ENCODE measurements at regions not wholly inside any gene's neighbourhood (a gene's known extent, or its start where the extent isn't known, plus 50 kb on each side); places are given as distances from the start of the nearest gene placed in this dataset.

DNA sequence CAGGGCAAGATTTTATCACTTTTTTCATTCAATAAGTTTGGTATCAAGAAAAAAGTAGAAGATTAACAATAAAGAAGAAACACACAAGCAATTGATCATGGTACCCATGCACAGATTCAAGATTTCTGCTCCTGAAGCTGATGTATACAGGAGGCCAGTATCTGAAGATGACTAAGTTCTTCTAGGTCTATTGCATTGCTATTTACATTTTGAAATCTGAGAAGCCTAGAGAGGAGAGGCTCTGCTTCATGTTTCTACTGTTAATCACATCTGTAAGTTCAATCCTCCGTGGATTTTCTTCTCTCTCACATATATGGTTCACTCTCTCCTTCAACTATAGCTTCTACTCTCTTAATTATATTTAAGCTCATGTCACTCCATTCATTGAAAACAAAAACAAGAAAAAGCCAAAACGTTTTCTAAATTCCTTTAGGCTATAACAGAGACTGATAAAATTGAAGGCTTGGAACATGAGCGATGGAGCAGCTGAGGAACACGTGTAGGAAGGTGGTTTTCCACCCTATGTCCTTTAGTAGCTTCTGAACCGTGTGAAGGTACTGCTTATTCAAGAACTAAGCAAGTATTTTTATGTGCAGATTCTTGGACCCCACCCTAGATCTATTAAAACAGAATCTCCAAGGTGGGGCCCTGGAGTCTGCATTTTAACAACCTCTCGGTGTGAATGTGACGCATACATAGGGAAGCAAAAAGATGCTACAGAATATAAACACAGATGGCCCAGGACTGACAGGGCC, 198.2 kb downstream of the EFNB2 start:
- no peak overlapping the region for H3K27ac Mint-ChIP-seq
- ATAC-seq (no peak), DNase-seq (ENCODE audit: low spot score in 2 of 2) (no peak)
- H3K36me3 Mint-ChIP-seq: peaks cover 5 to 22% of the 10 kb centered on the region in 2 donors
- peaks cover 22 to 24% of the 10 kb centered on the region in 2 donors for H3K9me3 Mint-ChIP-seq

DNA sequence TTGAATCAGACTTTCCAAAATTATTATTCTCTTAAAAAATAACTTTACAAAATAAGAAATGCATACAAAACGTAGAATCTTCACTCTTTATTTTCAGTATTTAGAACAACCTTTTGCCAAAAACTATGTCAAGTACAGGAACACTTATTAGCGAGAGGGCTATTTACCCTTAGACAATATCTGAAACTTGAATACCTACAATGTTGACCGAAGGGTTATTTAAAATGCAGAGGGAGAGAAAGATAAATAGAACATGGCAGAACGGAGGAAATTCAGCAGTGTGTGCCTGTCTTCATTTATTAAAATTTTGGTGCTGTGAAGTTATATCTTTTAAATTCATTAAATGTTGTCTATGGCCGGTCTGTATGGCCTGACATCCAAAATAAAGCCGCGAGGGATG, 198.8 kb downstream of the EFNB2 start:
- peaks cover 22 to 24% of the 10 kb centered on the region in 2 donors for H3K9me3 Mint-ChIP-seq
- ATAC-seq (no peak), DNase-seq (ENCODE audit: low spot score in 2 of 2) (no peak)
- no peak overlapping the region for H3K27ac Mint-ChIP-seq
- peaks cover 5 to 22% of the 10 kb centered on the region in 2 donors for H3K36me3 Mint-ChIP-seq

DNA sequence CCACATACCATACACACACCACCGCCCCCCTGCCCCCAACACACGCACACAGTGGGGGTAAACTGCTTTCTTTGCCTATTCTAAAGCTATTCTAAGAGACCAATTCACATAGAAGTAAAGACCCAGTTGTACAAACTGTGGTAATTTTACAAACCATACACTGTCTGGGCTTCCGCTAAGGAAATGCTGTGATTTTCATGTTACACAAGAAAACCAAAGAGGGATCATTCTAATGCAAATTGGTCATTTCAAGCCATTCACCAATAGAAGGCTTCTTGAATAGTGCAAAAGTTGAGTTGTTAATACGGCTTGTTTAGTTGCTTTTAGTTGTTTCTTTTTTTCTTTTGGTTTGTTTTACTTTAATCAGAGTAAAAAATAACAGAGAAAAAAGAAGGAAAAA, 202.8 kb downstream of the EFNB2 start:
- H3K27ac Mint-ChIP-seq: no peak overlapping the region
- ATAC-seq: no peak
- H3K36me3 Mint-ChIP-seq: no peaks in the 10 kb centered on the region
- DNase-seq (ENCODE audit: low spot score in 2 of 2): no peak
- no peaks in the 10 kb centered on the region for H3K9me3 Mint-ChIP-seq

DNA sequence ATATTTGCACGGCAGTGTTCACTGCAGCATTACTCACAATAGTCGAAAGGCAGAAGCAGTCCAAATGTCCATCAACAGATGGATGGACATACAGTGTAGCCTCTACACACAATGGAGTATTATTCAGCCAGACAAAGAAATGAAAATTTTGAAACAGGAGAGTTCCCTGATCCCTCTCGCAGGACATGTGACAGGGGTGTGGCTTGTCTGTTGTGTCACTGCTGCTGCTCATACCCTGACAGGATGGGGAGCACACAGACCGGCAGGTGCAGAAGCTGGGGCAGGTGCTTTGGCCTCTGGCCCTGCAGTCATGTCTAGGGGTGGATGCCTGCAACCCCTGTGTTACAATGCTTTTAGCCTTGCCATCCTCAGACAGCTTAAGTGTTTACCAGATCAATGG, 204.3 kb downstream of the EFNB2 start:
- DNase-seq (ENCODE audit: low spot score in 2 of 2): no peak
- ATAC-seq: no peak
- no peak overlapping the region for H3K27ac Mint-ChIP-seq
- no peaks in the 10 kb centered on the region for H3K36me3 Mint-ChIP-seq
- no peaks in the 10 kb centered on the region for H3K9me3 Mint-ChIP-seq

DNA sequence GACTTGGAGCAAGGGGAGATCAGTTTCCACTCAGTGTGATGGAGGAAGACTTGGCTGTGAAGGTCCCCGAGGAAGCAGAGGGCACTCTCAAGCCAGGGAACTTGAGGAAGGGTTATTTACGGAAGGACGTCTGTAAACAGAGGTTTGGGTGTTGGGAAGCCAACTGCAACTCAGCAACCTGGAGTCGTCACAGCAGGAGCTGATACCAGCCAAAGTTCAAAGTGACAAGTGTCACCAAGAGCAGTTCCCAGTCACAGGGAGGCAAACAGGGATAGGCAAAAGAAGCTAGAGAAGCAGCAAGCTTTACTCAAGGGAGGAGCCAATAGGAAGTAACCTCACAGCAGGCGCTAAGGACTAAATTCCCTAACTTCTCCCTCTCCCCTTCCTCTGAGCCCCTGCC, 205.5 kb downstream of the EFNB2 start:
- ATAC-seq (no peak), DNase-seq (ENCODE audit: low spot score in 2 of 2) (no peak)
- Mint-ChIP-seq H3K36me3 (no peaks in the 10 kb centered on the region), H3K27ac (no peak overlapping the region), H3K9me3 (peaks cover 0 to under 1% of the 10 kb centered on the region in 2 donors)

DNA sequence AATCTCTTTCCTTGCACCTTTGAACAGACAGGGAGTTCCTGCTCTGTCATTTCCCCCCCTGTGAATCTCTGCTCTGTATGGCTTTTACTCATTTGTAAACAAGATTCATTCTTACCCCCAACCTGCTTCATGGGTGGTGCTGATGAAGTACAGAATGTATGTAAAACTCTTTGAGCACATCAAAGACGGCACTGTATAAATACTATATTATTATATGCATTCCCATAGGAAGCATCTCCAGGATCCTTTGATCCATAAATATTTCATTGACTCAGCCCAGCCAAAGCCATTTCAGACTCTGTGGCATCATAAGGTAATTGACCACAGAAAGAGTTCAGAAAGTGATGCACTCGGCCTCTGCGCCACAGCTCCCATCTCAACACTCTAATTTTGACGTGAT, 208.7 kb downstream of the EFNB2 start:
- Mint-ChIP-seq H3K27ac (no peak overlapping the region), H3K9me3 (peaks cover 20 to 21% of the 10 kb centered on the region in 2 donors), H3K36me3 (peaks cover 11 to 12% of the 10 kb centered on the region in 2 donors)
- ATAC-seq: no peak
- no peak for DNase-seq (ENCODE audit: low spot score in 2 of 2)

DNA sequence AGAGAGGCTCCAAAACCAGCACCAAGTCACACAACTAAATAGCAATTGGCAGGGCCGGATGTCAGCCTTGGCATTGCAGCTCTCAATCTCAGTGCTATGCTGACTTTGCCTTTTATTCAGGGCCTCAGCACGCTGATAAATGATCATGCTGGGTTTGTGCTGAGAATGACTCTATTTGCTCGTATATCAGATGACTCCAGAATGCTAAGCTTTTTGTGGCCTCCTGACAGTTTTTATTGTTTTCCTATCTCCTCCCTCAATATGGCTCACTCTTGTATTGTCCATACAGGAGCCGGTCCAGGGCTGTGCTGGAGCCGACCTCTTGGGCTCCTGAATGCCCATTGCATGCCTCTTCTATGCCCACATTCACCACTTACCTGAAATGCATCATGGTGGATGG, 211.0 kb downstream of the EFNB2 start:
- H3K27ac Mint-ChIP-seq: no peak overlapping the region
- peaks cover 11 to 13% of the 10 kb centered on the region in 2 donors for H3K36me3 Mint-ChIP-seq
- ATAC-seq (no peak), DNase-seq (ENCODE audit: low spot score in 2 of 2) (no peak)
- peaks cover 22% of the 10 kb centered on the region in 2 donors for H3K9me3 Mint-ChIP-seq

DNA sequence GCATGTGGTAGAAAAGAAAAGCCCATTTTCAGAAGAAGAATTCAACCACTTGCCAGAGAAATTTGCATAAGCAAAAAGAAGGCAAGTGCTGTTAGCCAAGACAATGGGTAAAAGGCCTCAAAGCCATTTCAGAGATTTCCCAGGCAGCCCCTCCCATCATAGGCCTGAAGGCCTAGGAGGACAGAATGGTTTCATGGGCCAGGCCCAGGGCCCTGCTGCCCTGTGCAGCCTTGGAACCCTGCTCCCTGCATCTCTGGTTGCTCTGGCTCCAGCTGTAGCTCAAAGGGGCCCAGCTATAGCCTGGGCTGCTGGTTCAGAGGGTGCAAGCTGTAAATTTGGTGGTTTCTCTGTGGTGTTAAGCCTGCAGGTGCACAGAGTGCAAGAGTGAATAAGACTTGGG, 212.8 kb downstream of the EFNB2 start:
- H3K27ac Mint-ChIP-seq: no peak overlapping the region
- ATAC-seq (no peak), DNase-seq (ENCODE audit: low spot score in 2 of 2) (no peak)
- H3K9me3 Mint-ChIP-seq: peaks cover 22% of the 10 kb centered on the region in 2 donors
- H3K36me3 Mint-ChIP-seq: peaks cover 11 to 13% of the 10 kb centered on the region in 2 donors

DNA sequence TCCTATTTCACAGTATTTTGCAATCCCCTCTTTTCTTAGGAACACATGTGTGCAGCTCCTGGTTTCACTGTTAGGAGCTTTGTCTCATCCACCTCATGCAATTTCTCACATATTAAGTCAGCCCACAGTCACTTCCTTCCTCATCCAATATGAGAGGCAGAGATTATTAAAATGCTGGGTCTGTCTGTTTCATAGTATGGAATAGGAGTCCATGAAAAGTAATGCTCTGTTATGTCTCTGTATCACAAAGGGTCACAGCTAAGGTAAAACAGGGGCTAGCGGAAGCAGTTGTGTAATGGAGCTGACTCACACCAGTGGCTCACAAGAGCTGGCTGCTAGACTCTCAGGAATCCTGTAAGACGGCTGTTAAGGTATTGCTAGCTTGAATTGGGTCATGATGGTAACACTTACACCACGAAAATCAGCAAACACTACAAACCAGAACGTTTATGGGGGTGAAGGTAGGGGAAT, 216.5 kb downstream of the EFNB2 start:
- DNase-seq (ENCODE audit: low spot score in 2 of 2) (no peak), ATAC-seq (no peak)
- H3K27ac Mint-ChIP-seq: no peak overlapping the region
- H3K36me3 Mint-ChIP-seq: peaks cover 11 to 13% of the 10 kb centered on the region in 2 donors
- H3K9me3 Mint-ChIP-seq: peaks cover 16 to 18% of the 10 kb centered on the region in 2 donors

DNA sequence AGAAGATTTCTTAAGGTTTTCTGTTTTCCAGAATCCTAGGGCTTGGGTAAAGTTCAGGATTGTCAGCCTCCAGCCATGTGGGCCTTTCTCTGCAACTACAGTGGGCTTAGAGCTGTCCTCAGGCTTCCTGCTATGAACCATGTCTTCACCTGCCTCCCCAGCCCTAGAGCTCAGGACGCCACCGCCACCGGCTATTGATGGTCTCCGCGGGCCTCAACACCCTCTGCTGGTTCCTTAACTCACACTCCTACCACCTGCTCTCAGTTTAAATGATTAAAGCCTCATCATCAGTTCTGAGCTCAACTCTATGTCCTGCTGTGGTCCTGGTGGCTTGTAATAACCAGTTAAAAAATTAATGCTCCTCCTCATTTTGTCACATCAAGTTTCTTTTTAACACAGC, 221.0 kb downstream of the EFNB2 start:
- ATAC-seq (no peak), DNase-seq (ENCODE audit: low spot score in 2 of 2) (no peak)
- H3K36me3 Mint-ChIP-seq: no peaks in the 10 kb centered on the region
- H3K27ac Mint-ChIP-seq: no peak overlapping the region
- peaks cover 0 to 2% of the 10 kb centered on the region in 2 donors for H3K9me3 Mint-ChIP-seq

DNA sequence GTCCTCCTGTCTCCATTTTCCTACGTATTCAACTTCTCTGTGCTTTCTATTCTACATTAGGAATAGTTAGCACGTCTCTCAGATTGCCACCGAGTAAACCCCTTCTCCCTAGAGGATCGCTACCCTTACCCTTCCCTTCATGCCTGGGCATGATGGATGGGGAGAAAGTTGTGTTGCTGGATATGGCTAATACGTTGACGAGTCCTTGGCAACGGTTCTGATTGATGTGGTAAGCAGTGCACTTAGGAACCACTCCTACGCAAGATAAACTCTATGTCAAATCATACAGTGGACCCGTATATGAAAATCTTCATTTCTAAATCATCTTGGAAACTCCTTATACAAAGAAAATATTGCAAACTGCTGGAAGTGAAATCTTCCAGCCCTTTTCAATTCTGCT, 224.5 kb downstream of the EFNB2 start:
- ATAC-seq (no peak), DNase-seq (ENCODE audit: low spot score in 2 of 2) (no peak)
- Mint-ChIP-seq H3K36me3 (peaks cover 0 to 6% of the 10 kb centered on the region in 2 donors), H3K9me3 (peaks cover 13 to 14% of the 10 kb centered on the region in 2 donors), H3K27ac (no peak overlapping the region)

DNA sequence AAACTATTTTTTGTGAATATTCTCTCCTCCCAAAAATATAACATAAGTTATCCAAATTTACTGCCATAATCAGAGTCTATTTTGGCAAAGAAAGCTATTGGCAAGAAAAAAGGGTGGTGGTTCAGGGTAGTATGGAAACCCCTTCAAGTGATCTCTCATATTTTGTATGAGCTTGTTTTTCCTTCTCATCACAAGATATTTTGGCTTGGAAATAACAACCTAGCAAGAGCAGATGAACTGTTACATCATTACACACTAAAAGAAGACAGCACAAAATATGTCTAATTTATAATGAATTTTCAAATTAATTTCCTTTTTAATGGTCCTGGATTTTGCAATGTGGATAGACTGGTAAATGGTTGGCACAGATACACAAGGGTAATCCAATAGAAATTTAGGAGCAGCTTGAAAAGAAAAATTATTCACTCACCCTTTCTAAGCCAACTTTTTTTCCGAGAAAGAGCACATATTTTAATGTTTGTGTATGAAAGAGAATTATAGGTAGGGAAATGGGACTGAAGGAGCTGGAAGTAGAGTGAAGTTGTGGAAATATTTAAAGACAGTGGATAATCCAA, 225.1 kb downstream of the EFNB2 start:
- peaks cover 12 to 14% of the 10 kb centered on the region in 2 donors for H3K9me3 Mint-ChIP-seq
- H3K27ac Mint-ChIP-seq: no peak overlapping the region
- peaks cover 0 to 6% of the 10 kb centered on the region in 2 donors for H3K36me3 Mint-ChIP-seq
- DNase-seq (ENCODE audit: low spot score in 2 of 2) (no peak), ATAC-seq (no peak)

DNA sequence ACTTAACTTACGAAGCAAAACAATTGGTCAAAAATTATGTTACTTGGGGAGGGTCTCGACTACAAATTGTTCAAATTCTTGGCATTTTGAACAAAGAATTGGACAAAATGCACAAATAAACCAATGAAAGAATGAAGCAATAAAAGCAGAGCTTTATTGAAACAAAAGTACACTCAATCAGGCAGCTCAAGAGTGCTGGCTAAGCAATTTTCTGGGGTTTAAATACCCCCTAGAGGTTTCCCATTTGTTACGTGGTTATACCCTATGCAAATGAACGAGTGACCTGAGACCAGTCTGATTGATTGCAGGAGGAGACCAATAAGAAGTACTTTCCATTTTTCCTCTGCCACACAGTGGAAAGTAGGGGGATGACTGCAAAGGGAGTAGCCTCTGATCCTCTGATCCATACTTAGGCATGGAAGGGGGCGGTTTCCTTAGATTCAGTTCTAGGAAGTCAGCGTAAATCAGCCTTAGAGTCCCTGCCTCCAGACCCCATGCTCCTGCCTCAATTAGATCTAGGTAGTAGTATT, 228.6 kb downstream of the EFNB2 start:
- Mint-ChIP-seq H3K36me3 (peaks cover 0 to 6% of the 10 kb centered on the region in 2 donors), H3K27ac (no peak overlapping the region), H3K9me3 (peaks cover 12 to 14% of the 10 kb centered on the region in 2 donors)
- ATAC-seq (no peak), DNase-seq (ENCODE audit: low spot score in 2 of 2) (no peak)

DNA sequence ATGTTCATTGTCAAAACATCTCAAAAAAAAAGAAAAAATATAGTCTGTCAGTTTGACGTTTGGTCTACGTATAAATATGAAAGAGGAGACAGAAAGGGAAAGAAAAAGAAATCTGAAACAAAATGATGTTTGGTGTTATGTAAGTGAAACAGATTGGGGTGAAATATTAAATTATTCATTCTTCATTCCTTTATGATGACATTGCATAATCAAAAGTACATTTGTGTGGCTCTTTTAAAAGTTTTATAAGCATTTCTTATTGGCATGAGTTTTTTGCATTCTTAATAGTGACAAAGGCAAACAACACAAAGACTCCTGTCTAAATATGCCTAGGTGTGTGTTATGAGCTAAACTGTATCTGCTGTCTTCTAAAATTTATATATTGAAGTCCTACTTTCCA, 232.6 kb downstream of the EFNB2 start:
- no peak overlapping the region for H3K27ac Mint-ChIP-seq
- ATAC-seq: no peak
- H3K36me3 Mint-ChIP-seq: peaks cover 0 to 6% of the 10 kb centered on the region in 2 donors
- no peak for DNase-seq (ENCODE audit: low spot score in 2 of 2)
- H3K9me3 Mint-ChIP-seq: peaks cover 13 to 17% of the 10 kb centered on the region in 2 donors

DNA sequence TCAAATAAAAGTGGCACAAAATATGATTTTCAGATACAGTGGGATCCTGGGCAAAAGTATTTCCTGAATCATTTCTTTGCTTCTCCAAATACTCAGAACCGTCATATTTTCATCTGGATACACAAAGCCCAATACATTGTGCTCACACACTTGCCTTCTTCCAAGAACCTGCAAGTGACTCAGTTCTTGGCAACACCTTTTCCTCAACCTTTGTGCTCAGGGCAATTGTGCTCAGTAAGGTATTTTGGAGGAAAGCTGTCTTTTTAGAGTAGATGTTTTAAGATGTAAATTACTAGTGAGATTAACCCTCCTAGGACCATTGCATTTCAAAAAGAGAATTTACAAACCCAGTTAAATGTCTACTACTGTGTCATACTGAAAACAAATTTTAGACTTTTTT, 233.5 kb downstream of the EFNB2 start:
- H3K9me3 Mint-ChIP-seq: peaks cover 5 to 13% of the 10 kb centered on the region in 2 donors
- ATAC-seq (no peak), DNase-seq (ENCODE audit: low spot score in 2 of 2) (no peak)
- H3K36me3 Mint-ChIP-seq: peaks cover 0 to under 1% of the 10 kb centered on the region in 2 donors
- no peak overlapping the region for H3K27ac Mint-ChIP-seq

DNA sequence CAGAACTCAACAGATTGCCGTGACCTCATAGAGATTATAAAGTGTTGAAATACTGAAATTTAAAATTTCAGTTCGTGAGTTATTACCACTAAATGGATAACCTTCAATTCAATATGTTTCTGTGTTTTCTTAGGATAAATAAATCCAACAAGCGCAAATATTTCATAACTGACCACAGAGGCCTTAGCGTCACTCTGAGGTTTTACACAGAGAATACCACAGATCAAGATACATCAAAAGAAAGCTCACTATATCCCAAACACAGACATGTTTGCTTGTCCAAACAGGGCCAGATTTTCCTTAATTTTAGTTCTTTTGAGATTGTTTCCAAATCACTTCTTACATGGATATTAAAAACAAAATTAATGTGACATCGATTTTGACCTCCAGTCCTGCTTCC, 235.8 kb downstream of the EFNB2 start:
- ATAC-seq (no peak), DNase-seq (ENCODE audit: low spot score in 2 of 2) (no peak)
- no peaks in the 10 kb centered on the region for H3K36me3 Mint-ChIP-seq
- peaks cover 0 to 5% of the 10 kb centered on the region in 2 donors for H3K9me3 Mint-ChIP-seq
- H3K27ac Mint-ChIP-seq: no peak overlapping the region

DNA sequence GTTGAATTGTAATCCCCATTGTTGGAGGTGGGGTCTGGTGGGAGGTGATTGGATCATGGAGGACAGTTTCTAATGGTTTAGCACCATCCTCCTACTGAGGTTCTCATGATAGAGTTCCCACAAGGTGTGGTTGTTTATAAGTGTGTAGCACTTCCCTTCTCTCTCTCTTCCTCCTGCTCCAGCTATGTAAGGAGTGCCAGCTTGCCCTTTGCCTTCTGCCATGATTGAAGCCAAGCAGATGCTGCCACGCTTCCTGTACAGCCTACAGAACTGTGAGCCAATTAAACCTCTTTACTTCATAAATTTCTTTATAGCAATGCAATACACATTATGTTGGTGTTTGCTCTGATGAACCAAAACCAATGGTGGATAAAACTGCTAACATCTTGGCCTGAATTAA, 238.2 kb downstream of the EFNB2 start:
- DNase-seq (ENCODE audit: low spot score in 2 of 2) (no peak), ATAC-seq (no peak)
- Mint-ChIP-seq H3K27ac (no peak overlapping the region), H3K36me3 (no peaks in the 10 kb centered on the region), H3K9me3 (peaks cover 0 to 5% of the 10 kb centered on the region in 2 donors)

DNA sequence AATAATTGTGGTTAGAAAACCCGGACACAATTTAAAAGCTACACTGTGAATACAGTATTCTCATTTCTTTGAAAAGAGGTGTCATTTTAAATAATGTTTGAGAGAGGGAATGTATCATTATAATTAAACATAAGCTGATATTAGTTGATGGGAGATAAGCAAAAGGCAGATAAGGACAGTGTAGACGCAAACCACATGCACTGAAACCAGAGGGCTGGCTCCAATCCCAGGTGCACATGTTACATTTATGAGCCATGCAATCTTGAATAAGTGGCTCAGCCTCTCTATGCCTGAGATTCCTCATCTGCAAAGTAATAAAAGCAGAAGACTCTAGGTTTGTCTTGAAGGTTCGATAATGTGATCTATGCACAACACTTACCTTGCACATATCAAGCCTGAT, 238.7 kb downstream of the EFNB2 start:
- ATAC-seq: no peak
- peaks cover 0 to 5% of the 10 kb centered on the region in 2 donors for H3K9me3 Mint-ChIP-seq
- H3K36me3 Mint-ChIP-seq: no peaks in the 10 kb centered on the region
- no peak overlapping the region for H3K27ac Mint-ChIP-seq
- no peak for DNase-seq (ENCODE audit: low spot score in 2 of 2)

Measured in activated naive CD4-positive, alpha-beta T cell treated with anti-CD3 and anti-CD28 coated beads, Interleukin-2, amount 50 U/mL, for 72 hours (primary cell).